ENCODE measurements at regions not wholly inside any gene's neighbourhood (a gene's known extent, or its start where the extent isn't known, plus 50 kb on each side); places are given as distances from the start of the nearest gene placed in this dataset.
A peak's percentile ranks its signal among the peaks of the same experiment; 100 is the strongest.

DNA sequence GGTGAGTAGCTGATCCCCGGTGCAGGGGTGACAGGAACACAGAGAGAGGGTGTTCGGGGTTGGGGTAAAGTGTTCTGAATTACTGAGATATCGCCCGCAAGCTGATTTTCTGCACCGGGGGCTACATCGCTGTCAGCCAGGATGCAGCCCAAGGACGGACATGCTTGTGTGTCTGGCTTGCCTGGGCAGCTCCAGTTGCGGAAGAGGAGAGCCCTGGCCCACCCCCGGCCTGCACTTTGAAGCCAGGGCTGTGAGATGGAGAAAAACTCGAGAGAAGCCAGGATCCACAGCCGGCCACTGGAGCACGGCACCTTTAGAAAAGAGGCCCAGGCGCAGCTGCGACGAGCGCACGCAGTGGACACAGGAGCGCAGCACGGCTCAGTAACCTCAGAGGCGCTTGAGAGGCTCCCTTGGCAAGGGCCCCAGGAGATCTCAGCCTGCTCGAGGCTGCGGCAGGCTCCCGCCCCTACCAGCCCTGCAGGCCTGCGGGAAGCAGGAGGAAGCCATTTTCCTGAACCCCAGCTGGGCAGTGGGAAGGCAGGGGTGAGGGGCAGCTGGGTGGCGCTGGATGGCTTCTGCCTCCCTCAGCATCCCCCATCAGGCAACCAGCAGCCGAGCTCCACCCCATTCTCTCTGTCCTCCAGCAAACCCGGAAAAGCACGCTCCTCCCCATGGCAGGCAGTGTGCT lies 59.2 kb downstream of the C9orf50 start:
- Mint-ChIP-seq H3K9me3 (ENCODE audit: insufficient read depth) (no peaks in the 10 kb centered on the region), H3K27me3 (ENCODE audit: low read depth) (peaks cover 7% of the 10 kb centered on the region), H3K4me1 (ENCODE audit: low read depth) (peaks cover 3% of the 10 kb centered on the region), H3K36me3 (ENCODE audit: low read depth) (no peaks in the 10 kb centered on the region), H3K4me3 (no peak overlapping the region), H3K27ac (no peak overlapping the region)
- CTCF ChIA-PET = no interaction called here
- DNase-seq (no peak), ATAC-seq (no peak)
- POLR2A ChIA-PET = interaction anchor here (0.6 kb wide), 1 partner anchor 1694 kb away, joined by 3 read pairs; no protein-coding TSS in a partner anchor

DNA sequence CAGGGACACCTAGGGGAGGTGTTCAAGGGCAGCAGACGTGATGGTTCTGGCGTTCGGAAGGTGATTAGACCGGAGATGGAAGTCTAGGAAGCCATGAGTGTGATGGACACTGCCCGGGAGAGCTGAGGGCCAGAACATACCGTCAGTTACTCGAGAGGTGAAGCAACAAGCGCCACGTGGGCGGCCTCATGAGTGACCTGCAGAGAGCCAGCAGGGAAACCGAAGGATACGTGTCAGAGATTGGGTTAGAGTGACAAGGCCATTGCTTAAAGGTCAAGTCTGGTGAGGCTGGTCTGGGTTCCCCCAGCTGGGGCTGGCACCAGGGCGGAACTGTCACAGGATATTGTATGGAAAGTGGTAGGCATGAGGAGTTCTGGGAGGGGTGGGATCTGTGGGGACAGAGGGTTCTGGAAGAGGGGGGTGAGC lies 60.0 kb downstream of the C9orf50 start:
- Mint-ChIP-seq H3K4me1 (ENCODE audit: low read depth) (peaks cover 3% of the 10 kb centered on the region), H3K9me3 (ENCODE audit: insufficient read depth) (no peaks in the 10 kb centered on the region), H3K27me3 (ENCODE audit: low read depth) (peaks cover 4% of the 10 kb centered on the region), H3K4me3 (no peak overlapping the region), H3K36me3 (ENCODE audit: low read depth) (no peaks in the 10 kb centered on the region), H3K27ac (peak overlapping the region; percentile 15)
- ATAC-seq (no peak), DNase-seq (no peak)
- ChIA-PET POLR2A (interaction anchor here (0.6 kb wide), 2 partner anchors 32 to 536 kb away, joined by 3 to 6 read pairs; no protein-coding TSS in a partner anchor), CTCF (no interaction called here)

DNA sequence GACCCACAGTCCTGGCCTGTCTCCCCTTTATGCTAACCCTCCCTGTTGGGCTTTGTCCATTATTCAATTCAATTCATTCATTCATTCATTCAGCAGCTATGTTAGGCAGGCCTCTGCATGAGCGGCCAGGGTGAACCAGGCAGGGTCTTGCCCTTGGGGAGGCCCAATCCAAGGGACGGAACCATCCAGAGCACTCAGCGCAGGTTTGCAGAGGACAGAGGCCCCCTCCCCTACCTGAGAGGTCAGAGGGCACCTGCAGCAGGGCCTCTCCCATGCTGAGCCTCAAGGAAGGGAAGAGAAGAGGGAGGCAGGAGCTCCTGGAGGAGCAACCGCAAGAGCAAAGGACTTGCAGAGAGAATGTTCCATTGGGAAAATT lies 61.4 kb downstream of the C9orf50 start:
- Mint-ChIP-seq H3K9me3 (ENCODE audit: insufficient read depth) (no peaks in the 10 kb centered on the region), H3K27ac (no peak overlapping the region), H3K4me3 (no peak overlapping the region), H3K27me3 (ENCODE audit: low read depth) (peaks cover 4% of the 10 kb centered on the region), H3K4me1 (ENCODE audit: low read depth) (peaks cover 3% of the 10 kb centered on the region), H3K36me3 (ENCODE audit: low read depth) (no peaks in the 10 kb centered on the region)
- CTCF ChIA-PET = interaction anchor here (0.8 kb wide), 1 partner anchor 12 kb away, joined by 3 read pairs; no protein-coding TSS in a partner anchor
- DNase-seq = no peak
- ATAC-seq = no peak
- POLR2A ChIA-PET = no interaction called here

DNA sequence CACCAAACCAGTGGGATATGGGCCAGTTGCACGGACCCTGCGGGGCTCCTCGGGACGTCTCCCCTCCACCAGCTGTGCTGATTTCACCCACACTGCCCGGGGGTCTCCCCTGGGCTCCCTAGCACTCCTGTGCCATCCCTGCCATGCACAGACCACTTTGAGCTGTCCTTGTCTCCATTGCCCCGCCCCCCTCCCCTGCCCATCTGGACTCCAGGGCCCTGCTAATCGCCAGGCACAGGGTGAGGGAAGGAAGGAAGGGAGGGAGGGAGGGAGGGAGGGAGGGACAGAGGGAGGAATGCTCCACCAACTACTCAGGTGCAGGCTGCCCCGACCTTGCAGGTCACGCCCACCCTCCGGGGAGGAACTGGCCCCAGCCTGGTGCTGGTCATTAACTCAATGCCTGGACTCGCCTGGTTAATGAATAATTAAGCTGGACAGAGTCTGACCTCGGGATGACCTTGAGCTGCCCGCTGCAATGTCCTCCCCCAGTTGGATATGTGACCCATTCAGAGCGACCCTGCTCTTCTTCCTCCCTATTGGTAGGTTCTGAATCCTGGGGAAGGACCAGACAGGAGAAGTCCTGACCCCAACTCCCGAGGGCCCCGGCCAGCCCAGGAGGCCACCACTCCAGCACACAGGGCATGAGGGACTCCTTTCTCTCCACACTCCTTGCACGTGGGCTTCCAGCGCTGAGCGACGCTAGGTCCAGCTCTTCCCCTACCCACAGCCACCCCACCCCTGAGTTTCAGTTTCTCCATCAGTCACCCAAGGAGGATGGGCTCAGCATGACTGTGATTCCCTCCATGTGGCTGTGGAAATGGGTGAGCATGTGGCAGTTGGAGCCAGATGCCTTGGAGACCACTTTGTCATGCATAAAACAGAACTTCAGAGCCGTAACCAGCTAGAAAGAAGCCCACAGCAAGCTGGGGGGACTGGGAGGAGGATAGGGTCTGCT lies 62.1 kb downstream of the C9orf50 start:
- Mint-ChIP-seq H3K4me1 (ENCODE audit: low read depth) (peaks cover 3% of the 10 kb centered on the region), H3K9me3 (ENCODE audit: insufficient read depth) (no peaks in the 10 kb centered on the region), H3K4me3 (no peak overlapping the region), H3K27me3 (ENCODE audit: low read depth) (peaks cover 4% of the 10 kb centered on the region), H3K36me3 (ENCODE audit: low read depth) (no peaks in the 10 kb centered on the region), H3K27ac (peak overlapping the region; percentile 20)
- CTCF ChIA-PET = interaction anchor here (0.8 kb wide), 1 partner anchor 11 kb away, joined by 3 read pairs; no protein-coding TSS in a partner anchor
- ATAC-seq (no peak), DNase-seq (no peak)
- POLR2A ChIA-PET = no interaction called here

DNA sequence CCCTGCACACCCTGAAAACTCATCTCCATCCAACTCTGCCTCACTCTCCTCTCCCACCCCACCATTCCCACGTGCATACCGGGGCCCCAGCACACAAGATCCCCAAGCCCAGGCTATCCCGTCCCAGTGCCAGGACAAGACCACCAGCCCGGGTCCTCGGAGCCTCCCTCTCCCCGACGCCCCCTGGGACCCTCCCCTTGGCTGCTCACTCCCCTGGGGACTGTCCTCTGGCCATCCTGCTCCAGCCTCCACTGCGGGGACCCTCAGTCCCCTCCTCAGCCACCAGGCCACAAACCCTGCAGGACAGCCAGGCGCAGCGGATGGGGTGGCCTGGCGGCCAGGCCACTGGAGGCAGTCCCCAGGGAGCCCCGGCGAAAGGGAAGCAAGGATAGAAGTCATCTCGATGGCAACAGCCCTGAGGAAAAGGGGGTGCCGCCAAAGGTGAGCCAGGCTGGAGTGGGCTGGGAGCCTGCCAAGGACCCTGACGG lies 62.8 kb downstream of the C9orf50 start:
- DNase-seq (no peak), ATAC-seq (no peak)
- ChIA-PET CTCF (no interaction called here), POLR2A (no interaction called here)
- Mint-ChIP-seq H3K9me3 (ENCODE audit: insufficient read depth) (no peaks in the 10 kb centered on the region), H3K27me3 (ENCODE audit: low read depth) (peaks cover 8% of the 10 kb centered on the region), H3K4me3 (no peak overlapping the region), H3K36me3 (ENCODE audit: low read depth) (no peaks in the 10 kb centered on the region), H3K4me1 (ENCODE audit: low read depth) (peaks cover 3% of the 10 kb centered on the region), H3K27ac (peak overlapping the region; percentile 25)

DNA sequence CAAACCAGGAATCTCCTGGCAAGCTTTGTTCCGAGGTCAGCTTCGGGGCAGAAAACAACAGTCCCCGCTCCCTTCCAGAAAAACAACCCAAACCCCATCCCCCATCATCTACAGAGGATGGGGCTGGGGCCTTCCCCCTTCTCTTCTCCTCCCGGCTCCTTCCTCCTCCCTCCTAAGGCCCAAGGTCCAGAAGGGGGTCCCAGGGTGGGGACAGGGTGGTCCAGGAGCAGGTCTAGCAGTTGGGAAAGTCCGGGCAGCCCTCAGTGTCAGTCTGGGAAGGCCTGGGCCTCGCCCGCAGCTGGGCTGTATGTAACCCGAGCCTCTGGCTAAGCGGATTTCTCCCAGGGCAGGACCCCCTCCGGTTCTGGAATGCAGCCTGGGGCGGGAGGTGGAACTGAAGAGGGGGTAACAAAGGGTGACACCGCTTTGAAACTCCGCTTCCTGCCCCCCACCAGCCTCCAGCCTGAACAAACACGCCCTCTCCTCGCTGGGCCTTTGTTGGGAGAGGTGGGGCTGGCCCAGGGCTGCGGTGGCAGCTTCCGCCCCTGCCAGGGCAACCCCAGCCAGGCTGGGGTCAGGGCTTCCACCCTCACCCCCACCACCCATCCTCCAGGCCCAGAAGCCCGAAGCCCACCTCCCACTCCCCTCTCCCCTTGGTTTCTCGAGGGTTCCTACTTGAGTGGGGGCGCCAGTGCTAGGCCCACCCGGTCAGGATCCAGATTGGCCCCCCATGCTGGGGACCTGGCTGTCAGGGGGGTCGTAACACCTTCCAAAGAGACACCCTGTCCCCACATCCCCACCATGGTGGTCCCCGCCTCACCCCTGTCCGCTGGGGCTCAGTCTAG lies 63.5 kb downstream of the C9orf50 start:
- no peak for ATAC-seq
- ChIA-PET CTCF (no interaction called here), POLR2A (no interaction called here)
- Mint-ChIP-seq H3K4me1 (ENCODE audit: low read depth) (peaks cover 3% of the 10 kb centered on the region), H3K4me3 (no peak overlapping the region), H3K9me3 (ENCODE audit: insufficient read depth) (no peaks in the 10 kb centered on the region), H3K36me3 (ENCODE audit: low read depth) (no peaks in the 10 kb centered on the region), H3K27me3 (ENCODE audit: low read depth) (peaks cover 10% of the 10 kb centered on the region), H3K27ac (peak overlapping the region; percentile 25)
- DNase-seq = no peak

DNA sequence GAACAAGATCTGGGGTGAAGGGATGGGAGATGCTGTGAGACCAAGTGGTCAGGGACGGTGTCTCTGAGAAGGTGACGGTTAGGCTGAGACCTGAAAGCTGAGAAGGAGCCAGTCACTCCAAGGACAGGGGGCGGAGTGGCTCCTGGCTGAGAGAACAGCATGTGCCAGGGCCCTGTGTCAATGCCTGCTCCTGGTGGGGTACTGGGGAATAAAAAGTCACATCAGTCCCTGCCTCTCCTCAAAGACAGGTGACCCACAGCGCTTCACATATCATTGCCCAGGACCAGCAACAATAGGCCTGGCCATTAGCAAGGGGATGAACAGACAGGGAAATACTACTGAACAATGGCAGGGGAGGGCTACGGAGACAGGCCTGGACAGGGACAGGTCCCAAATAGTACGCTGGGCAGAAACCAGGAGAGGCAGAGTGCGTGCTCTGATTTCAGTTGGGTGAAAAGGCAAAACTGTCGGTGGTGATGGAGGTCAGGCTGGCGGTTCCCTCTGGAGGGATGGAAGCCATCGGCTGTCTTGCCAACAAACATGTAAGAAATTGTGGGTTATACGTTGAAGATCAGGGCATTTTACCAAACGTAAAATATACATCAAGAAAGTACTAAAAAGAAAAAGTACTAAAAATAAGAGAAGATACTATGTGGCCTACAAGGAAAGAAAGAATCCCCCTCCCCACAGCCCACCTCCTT lies 64.3 kb downstream of the C9orf50 start:
- ChIA-PET CTCF (no interaction called here), POLR2A (no interaction called here)
- H3K36me3 Mint-ChIP-seq (ENCODE audit: low read depth) = no peaks in the 10 kb centered on the region
- DNase-seq (no peak), ATAC-seq (no peak)
- H3K27me3 Mint-ChIP-seq (ENCODE audit: low read depth) = peaks cover 13% of the 10 kb centered on the region
- H3K27ac Mint-ChIP-seq = no peak overlapping the region
- no peaks in the 10 kb centered on the region for H3K9me3 Mint-ChIP-seq (ENCODE audit: insufficient read depth)
- no peak overlapping the region for H3K4me3 Mint-ChIP-seq
- peaks cover 3% of the 10 kb centered on the region for H3K4me1 Mint-ChIP-seq (ENCODE audit: low read depth)

DNA sequence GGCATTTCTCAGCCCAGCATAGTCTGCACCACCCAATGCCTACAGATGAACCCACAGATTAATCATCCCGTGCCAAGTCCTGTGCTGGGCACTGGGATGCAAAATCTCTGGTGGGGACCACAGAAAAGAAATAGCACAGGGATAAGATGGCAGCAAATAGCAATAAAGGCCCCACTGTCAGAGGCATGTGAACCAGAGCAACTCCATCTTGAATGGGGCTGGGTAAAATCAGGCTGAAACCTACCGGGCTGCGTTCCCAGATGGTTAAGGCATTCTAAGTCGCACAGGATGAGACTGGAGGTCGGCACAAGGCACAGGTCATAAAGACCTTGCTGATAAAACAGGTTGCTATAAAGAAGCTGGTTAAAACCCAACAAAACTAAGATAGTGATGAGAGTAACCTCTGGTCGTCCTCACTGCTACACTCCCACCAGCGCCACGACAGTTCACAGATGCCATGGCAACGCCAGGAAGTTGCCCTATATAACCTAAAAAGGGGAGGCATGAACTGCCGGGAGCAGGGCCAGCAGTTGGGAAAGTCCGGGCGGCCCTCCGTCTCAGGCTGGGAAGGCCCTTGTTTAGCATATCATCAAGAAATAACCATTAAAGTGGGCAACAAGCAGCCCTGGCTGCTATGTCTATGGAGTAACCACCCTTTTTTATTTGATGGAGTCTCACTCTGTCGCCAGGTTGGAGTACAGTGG lies 65.2 kb downstream of the C9orf50 start:
- Mint-ChIP-seq H3K27ac (no peak overlapping the region), H3K27me3 (ENCODE audit: low read depth) (peaks cover 17% of the 10 kb centered on the region), H3K4me3 (no peak overlapping the region), H3K9me3 (ENCODE audit: insufficient read depth) (no peaks in the 10 kb centered on the region), H3K36me3 (ENCODE audit: low read depth) (no peaks in the 10 kb centered on the region), H3K4me1 (ENCODE audit: low read depth) (peaks cover 4% of the 10 kb centered on the region)
- DNase-seq = no peak
- no peak for ATAC-seq
- ChIA-PET CTCF (no interaction called here), POLR2A (no interaction called here)

DNA sequence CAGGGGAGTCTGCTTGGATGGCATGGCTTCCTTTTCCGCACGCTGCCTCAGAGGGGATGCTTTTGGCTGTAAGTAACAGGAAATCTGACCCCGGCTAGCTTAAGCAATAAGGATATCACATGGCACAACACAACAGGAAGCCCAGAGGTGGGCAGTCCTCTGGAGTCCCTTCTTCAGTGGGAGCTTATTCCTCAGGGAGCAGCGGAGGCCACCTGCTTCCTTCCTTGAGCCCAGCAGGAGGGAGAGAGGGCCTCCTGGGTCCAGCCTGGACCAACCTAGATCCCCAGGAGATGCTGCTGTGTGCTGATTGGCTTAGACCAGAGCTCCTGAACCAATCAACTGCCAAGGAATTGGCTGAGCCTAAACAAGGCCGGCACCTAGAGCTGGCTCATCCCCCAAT lies 66.3 kb downstream of the C9orf50 start:
- peaks cover 8% of the 10 kb centered on the region for H3K4me1 Mint-ChIP-seq (ENCODE audit: low read depth)
- H3K36me3 Mint-ChIP-seq (ENCODE audit: low read depth) = no peaks in the 10 kb centered on the region
- H3K9me3 Mint-ChIP-seq (ENCODE audit: insufficient read depth) = no peaks in the 10 kb centered on the region
- CTCF ChIA-PET = interaction anchor here (1.5 to 2.1 kb wide), 2 partner anchors 412 to 417 kb away, joined by 5 read pairs; no protein-coding TSS in a partner anchor
- DNase-seq (no peak), ATAC-seq (no peak)
- no peak overlapping the region for H3K27ac Mint-ChIP-seq
- H3K27me3 Mint-ChIP-seq (ENCODE audit: low read depth) = peaks cover 21% of the 10 kb centered on the region
- POLR2A ChIA-PET = no interaction called here
- no peak overlapping the region for H3K4me3 Mint-ChIP-seq

DNA sequence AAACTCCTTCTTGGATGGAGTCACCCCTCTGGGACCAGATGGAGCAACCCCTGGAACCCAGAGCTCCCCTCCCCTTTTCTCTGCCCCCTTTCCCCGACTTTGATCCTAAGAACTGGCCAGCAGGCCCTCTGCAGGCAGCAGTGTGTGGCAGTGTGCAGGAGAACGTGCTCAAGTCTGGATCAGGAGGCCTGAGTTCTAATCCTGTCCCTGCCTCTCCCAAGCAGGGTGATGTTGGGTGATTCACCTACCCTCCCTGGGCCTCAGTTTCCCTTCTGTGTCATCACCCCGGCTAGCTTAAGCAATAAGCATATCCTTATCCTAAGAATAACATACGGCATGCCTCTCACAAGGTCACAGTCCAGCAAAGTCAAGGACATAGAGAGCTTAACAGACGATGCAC lies 67.6 kb downstream of the C9orf50 start:
- Mint-ChIP-seq H3K4me3 (no peak overlapping the region), H3K27ac (no peak overlapping the region), H3K4me1 (ENCODE audit: low read depth) (peaks cover 11% of the 10 kb centered on the region), H3K27me3 (ENCODE audit: low read depth) (peaks cover 30% of the 10 kb centered on the region), H3K36me3 (ENCODE audit: low read depth) (peaks cover 1% of the 10 kb centered on the region), H3K9me3 (ENCODE audit: insufficient read depth) (no peaks in the 10 kb centered on the region)
- DNase-seq (no peak), ATAC-seq (no peak)
- ChIA-PET POLR2A (no interaction called here), CTCF (interaction anchor here (0.9 to 2.1 kb wide), 2 partner anchors 57 to 416 kb away, joined by 3 to 5 read pairs; no protein-coding TSS in a partner anchor)

All from activated CD8-positive, alpha-beta T cell treated with anti-CD3 and anti-CD28 coated beads, Interleukin-2, amount 10 ng/mL, durations not matched to agents 7 days and 5 days (primary cell).